ENCODE measurements at regions not wholly inside any gene's neighbourhood (a gene's known extent, or its start where the extent isn't known, plus 50 kb on each side); places are given as distances from the start of the nearest gene placed in this dataset.
"Not testable (repeated sequence)": the region's sequence is repeated elsewhere in the genome, so short reads cannot be mapped to it uniquely, and the experiment has no call there.

DNA sequence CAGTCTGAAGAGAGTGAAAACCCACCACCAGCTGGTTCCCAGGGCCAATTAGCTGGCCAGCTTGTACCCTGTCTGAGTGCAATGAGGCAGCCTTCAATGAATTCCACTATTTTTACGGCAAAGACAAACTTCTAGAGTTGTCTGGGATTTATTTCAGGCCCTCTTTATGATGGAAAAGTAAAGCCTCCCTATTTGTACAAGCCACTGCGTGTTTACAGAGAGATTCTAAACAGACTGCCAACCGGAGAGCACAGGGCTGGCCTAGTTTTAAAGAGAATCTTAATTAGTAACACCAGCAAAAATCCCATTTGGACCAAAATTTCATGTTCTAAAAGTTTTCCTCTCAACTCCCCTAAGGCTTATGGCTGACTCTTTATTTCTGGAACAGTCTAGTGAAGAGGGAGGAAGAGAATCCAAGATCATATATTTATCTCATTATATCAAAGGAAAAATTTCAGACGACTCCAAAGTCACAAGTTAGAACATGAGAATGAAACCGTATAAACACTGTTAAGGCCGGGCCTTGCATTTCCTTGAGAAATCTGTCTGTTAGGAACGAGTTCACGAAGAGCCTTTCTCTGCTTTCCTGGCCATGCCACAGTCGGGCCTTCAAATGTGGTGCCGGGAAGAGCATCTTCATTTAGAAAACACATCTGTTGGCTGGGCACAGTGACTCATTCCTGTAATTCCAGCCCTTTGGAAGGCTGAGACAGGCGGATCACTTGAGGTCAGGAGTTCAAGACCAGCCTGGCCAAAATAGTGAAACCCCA lies 724.6 kb upstream of the NRP1 start:
- ChIA-PET CTCF (no interaction called here), POLR2A (no interaction called here)

DNA sequence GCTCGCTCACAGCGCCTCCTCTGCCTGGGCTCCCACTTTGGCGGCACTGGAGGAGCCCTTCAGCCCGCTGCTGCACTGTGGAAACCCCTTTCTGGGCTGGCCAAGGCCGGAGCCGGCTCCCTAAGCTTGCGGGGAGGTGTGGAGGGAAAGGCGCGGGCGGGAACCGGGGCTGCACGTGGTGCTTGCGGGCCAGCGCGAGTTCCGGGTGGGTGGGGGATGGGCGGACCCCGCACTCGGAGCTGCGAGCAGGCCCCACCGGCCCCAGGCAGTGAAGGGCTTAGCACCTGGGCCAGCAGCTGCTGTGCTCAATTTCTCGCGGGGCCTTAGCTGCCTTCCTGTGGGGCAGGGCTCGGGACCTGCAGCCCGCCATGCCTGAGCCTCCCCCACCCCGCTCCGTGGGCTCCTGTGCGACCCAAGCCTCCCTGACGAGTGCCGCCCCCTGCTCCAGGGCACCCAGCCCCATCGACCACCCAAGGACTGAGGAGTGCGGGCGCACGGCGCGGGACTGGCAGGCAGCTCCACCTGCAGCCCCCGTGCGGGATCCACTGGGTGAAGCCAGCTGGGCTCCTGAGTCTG lies 721.0 kb upstream of the NRP1 start:
- CTCF ChIA-PET, POLR2A ChIA-PET: not testable (repeated sequence)

DNA sequence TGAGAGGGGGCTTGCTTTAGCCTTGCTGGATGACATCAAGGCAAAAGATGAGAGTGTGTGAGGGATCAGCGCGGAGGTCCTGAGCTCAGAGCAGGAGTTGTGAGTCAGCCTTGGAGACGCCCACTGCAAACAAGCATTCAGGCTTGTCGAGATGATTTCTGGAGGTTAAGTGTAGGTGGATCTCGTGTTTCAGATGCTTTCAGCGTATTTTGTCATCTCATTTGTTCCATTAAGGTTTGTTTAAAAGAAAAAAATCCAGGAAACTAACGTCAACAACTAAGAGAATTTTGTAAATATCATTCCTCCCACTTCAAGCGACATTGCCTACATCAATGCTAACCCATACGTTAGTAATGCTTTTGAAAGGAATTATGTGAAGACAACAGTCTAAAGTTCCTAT lies 715.4 kb upstream of the NRP1 start:
- CTCF ChIA-PET = no interaction called here

DNA sequence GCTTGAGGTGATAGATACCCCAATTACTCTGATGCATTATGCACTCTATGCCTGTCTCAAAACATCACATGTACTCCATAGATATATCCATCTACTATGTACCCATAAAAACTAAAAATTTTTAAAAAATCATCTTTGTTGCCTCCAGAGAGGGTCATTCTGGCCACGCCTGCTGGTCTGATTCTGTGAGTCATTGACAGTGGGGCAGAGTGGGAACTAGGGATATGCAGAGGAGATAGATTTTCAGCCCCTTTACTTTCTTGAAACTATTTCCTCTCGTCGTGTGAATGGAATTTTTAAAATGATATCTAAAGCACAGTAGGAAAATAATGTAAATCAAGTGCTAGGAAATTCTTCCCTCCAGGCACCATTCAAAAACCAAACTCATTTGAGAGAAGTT lies 715.0 kb upstream of the NRP1 start:
- ChIA-PET CTCF (no interaction called here), POLR2A (no interaction called here)

More for the DNA sequence above, 715.4 kb upstream of the NRP1 start:
- POLR2A ChIA-PET = no interaction called here

DNA sequence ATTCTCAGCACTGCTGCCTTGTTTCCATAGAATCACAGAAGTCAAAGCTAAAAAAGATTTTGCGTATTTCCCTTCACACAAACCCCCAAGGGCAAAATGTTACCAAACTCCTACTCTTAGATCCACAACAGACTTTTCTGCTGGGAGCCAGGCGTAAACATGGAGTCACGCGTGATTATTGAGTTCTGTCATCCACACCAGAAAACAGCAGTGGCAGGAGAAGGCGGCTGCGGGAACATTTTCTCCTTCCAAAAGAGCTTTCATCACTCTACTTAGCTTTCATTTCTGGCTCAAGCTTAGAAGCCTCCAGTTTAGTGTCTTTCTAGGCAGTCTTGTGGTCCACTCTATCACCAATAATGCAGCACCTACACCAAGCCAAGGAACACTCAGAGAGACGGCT lies 712.9 kb upstream of the NRP1 start:
- ChIA-PET CTCF (no interaction called here), POLR2A (no interaction called here)

DNA sequence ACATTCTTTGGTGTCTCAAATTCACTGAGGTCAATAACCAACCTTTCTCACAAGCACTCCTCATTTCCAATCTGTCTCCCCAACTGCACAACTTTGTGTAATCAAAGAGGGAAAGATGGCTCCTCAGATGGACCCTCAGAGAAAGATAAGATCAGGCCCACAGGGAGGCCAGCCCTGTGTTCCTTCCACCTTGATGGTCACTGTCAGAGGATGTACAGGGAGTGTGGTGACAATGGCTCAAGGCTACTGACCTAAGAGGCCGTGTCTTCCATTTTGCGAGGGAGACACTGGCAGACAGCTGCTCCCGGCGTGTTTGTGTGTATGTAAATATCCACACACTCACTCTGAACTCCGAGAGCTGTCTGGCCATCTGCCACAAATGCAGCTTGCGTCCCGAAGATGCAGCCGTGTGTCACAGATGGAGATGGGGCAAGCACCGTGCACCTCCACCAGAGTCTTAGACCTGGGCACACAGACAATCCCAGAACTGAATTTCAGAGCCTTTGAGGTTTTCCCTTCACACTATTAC lies 712.1 kb upstream of the NRP1 start:
- ChIA-PET CTCF (no interaction called here), POLR2A (no interaction called here)

DNA sequence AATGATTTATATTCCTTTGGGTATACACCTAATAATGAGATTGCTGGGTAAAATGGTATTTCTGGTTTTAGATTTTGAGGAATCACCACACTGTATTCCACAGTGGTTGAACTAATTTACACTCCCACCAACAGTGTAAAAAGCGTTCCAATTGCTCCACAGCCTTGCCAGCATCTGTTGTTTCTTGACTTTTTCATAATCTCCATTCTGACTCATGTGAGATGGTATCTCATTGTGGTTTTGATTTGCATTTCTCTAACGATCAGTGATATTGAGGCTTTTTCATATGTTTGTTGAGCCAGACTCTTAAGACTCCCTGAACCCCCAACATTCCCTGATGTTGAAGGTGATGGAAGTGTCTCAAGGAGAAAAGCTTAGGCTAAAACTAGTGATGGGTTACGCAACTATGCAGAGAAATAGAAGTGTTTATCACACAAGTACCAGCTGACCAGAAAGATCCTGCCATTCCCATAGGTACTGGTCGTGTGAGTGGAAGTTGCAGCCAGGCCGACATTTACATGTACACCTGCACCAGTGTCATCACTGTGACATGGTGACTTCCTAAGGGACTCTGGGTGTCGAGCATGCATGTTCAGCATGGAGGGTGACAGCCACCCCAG lies 711.2 kb upstream of the NRP1 start:
- ChIA-PET POLR2A (no interaction called here), CTCF (no interaction called here)

DNA sequence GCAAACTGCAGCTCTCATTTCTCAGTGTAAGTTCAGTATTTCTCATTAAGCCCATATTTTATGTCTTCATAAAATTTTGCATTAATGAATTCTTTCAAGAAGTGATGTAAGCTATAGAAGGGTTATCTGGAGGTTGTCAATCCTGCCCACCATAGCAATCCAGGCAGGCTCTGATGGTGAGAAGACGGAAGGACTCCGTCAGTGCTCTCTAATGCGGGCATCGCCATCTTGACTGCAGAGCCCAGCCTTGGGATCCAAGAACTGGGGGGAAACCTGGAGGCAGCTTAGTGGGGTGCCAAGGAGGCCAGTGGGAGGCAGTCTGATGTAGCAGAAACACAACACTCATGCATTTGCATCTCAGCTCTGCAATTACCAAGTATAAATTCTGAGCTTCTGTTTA lies 707.4 kb upstream of the NRP1 start:
- CTCF ChIA-PET = interaction anchor here (0.6 kb wide), 1 partner anchor 307 kb away, joined by 5 read pairs; no protein-coding TSS in a partner anchor
- POLR2A ChIA-PET = no interaction called here

DNA sequence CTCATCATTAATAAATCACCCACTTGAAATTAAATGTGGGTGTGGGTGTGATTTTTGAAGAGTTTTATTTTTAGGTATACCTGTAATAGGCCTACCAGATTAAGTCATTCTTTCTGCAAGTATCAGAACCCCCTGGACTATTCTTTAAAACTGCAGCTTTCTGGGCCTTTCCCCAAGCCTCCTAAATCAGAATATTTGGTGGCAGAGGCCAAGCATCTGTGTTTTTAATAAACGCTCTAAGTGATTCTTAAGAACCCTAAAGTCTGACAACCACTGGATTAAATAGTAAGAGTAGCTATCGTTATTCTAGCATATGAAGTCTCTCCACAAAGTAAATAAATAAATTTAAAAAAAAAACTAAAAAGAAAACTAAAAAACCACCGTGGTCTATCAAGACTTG lies 703.0 kb upstream of the NRP1 start:
- ChIA-PET CTCF (no interaction called here), POLR2A (no interaction called here)

DNA sequence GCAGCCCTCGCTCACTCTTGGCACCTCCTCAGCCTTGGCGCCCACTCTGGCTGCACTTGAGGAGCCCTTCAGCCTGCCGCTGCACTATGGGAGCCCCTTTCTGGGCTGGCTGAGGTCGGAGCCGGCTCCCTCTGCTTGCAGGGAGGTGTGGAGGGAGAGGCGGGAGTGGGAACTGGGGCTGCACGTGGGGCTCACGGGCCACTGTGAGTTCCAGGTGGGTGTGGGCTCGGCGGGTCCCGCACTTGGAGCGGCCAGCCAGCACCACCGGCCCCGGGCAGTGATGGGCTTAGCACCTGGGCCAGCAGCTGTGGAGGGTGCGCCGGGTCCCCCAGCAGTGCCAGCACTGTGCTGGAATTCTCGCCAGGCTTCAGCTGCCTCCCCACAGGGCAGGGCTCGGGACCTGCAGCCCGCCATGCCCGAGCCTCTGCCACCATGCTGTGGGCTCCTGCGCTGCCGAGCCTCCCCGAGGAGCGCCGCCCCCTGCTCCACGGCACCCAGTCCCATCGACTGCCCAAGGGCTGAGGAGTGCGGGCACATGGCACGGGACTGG lies 700.8 kb upstream of the NRP1 start:
- POLR2A ChIA-PET = not testable (repeated sequence)

DNA sequence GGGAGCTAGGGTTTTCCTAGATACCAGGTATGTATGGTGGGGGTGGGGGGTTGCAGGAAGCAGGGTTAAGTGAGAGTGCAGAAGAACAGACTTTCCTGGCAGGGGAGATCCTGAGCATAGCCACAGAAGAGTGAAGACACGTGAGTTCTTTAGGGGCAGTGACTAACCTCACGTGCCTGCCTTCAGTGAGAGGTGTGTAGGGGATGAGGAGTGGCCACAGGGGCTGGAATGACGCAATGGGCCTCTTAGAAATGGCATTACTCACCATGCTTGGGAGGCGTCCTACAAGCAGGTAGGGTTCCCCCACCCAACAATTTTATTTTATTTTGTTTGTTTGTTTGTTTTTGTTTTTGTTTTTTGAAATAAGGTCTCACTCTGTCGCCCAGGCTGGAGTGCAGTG lies 698.6 kb upstream of the NRP1 start:
- ChIA-PET POLR2A (no interaction called here), CTCF (no interaction called here)

More for the DNA sequence above, 700.8 kb upstream of the NRP1 start:
- CTCF ChIA-PET = not testable (repeated sequence)

DNA sequence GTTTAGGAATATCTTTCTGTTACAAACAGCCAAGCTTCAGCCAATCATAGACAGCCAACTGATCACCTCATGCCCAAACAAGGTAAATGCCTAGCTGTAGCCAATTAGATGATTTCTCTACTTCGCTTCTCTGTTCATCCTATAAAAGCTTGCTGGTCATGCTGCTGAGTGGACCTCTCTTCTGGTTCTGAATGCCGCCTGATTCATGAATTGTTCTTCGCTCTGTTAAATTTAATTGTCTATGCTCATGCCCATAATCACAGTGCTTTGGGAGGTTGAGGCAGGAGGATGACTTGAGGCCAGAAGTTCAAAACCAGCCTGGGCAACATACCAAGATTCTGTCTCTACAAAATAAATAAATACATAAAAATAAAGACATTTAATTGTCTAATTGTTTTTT lies 698.1 kb upstream of the NRP1 start:
- ChIA-PET POLR2A (no interaction called here), CTCF (no interaction called here)

DNA sequence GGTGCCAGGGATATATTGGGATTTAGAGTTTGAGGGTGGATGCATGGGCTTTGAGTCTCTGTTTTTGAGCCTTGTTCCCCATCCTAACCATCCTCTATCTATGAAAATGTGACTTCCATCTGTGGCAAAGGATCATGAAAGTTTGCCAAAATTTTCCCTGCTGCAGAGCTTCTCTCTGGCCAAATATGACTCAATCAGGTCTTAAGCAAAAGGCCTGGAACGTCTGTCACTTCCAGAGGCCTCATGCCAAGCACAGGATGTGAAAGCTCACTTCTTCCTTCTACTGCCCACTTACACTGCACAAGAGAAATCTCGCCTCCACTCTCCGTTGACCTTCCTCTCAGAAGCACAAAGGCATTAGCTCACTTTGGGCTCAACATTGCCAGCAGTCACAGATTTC lies 696.9 kb upstream of the NRP1 start:
- ChIA-PET CTCF (no interaction called here), POLR2A (no interaction called here)

DNA sequence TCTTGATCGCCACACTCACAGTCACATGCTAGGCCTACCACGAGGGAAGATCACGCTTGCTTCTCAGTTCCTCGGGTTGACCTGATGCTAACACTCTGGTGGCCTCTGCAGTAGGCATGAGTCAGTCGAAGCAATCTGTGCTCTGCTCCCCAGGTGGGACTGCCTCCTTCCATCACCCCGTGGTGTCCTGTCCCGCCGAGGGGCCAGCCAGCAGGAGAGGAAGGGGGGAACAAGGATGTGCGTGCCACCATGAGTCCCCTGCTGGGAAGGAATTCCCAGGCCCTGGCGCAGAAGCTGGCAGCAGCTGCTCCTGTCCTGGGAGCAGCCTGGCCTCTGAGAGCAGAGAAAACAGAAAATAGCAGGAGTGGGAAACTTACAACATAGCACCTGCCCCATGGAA lies 695.0 kb upstream of the NRP1 start:
- POLR2A ChIA-PET = no interaction called here
- CTCF ChIA-PET = no interaction called here

DNA sequence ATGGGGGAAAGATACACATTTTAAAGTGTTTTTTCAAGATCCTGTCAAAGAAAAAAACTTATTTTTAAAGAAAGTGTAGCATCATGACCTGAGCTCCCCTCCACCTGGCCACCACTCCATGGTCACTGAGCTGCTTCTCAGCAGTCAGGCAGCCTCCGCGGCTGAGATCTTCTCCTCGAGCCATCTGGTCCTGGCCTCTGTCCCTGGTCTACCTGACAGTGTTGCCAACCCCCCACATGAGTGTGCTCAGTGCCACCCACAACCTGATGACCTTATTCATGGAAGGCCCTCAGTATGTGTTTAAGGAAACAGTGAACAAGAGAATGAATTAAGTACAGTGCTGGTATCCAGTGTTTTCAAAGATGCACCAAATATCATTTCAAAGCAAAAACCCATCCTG lies 694.5 kb upstream of the NRP1 start:
- CTCF ChIA-PET = no interaction called here
- POLR2A ChIA-PET = no interaction called here

DNA sequence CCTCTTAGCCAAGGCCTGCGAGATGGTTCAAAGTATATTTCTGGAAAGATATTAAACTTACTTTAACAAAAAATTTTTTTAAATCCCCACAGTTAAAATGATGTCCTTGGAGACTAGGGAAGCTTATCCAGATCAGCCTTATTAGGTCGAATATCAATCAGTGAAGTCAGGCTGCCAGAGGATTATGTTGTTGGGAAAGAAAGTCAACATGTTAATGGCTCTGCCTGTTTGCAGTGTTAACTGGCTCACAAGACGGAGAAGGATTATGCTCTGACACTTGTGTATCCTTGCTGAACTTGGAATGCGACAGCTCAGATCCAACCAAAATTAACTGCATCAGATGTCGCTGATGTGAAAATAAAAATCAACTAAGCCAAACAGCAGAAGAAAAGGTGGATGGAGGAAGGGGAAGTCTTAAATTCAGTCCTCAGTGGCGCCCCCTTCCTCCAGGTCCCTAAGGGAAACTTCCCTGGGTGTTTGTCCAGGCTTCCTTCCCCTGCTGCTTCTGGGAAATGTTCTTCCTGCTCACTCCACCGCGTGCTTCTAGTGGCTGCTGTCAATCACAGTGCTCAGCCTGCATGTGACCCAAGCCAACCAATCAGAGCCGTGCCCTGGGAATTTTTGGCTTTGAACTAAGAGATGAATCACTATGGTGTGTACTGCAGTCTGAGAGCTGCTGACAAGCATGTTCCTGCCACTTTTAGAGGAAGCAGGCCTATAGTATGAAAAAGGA lies 690.4 kb upstream of the NRP1 start:
- POLR2A ChIA-PET = no interaction called here
- CTCF ChIA-PET = no interaction called here

DNA sequence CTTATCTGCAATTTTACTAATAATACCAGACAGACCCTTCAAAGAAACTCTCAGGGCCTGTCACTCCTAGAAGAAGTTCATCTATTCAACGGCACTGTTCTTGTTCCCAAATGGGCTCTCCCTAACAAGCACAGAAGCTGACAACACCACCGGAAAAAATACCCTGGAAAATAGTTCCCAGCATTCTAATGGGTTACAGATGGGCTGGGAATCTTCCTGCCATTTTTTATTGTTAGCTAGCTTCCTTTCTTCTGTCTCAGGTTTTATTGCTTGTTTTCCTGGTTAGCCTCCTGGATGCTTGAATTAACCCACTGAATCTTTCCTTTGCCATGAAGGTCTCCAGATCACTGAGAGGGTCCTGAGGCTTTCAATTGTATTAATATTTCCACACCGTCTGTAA lies 689.8 kb upstream of the NRP1 start:
- ChIA-PET POLR2A (no interaction called here), CTCF (no interaction called here)

DNA sequence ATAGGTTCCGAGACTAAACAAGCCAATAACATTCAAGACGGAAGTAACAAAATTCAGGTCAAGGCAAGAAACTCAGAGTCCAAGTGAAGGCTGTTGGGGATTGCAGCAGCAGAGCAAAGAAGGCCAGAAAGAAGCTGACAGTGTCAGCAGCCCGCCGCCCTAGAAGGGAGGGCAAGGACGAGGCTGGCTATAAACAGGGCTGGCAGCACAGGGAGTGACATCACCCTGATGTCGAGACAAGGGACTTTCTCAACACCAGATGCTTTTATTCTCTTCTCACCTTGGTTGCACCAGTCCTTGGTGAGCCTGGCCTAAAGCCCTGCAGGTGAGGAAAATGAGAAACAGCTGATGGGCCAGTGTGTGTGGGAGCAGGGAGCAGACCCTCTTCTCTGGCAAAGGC lies 687.7 kb upstream of the NRP1 start:
- ChIA-PET CTCF (no interaction called here), POLR2A (no interaction called here)

DNA sequence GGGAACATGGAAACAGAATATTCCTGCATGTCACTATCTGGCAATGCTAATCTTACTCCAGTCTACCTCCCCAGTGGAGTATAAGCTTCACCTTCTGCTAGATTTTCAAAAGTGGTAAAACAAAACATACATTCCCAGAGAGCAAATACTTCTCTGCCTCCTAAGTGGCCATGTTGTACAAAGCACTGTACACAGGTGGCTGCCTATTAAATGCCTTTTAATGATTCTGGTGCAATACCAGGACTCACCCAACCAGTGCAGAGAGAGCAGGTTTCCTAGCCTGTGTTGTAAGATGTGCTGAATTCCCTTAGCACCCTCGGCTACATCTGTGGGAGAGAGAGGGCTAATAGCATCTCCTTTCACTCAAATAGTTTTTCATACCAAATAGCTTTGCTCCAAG lies 684.3 kb upstream of the NRP1 start:
- CTCF ChIA-PET = no interaction called here

DNA sequence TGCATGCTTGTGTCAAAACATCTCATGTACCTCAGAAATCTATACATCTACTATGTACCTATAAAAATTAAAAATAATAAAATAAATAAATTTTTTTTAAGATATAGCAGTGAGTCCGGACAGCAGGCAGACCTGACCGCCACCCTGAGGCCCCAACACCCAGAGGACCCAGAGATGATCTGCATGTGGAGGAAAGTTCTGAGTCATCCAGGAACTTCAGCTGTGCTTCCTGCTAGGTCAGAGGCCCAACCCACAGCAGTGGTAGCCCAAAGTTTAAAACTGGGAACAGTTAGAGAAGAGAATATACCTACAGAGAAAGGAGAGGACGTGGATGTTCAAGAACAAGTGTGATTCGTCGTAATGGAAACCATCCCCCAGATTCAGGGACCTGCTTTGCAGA lies 683.7 kb upstream of the NRP1 start:
- CTCF ChIA-PET = no interaction called here
- POLR2A ChIA-PET = no interaction called here

More for the DNA sequence above, 684.3 kb upstream of the NRP1 start:
- POLR2A ChIA-PET = no interaction called here

DNA sequence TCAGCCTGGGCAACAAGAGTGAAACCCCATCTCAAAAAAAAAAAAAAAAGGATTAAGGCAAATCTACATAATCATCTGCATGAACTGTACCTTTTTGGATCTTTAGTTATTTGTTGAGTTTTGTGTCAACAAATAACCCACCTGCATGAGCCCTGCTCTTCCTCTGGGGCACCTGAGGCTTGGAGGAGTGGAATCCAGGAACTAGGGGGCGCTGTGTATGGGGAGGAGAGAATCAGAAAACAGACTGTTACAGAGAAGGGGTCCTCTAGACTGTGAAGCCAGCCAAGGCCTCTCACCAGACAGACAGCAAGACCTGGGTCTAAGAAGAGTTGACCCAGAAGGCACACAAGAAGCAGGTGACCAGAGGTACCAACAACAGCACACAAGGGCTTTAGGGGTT lies 682.8 kb upstream of the NRP1 start:
- ChIA-PET POLR2A (no interaction called here), CTCF (no interaction called here)

All from activated CD8-positive, alpha-beta memory T cell treated with anti-CD3 and anti-CD28 coated beads for 36 hours (primary cell).